GM19395 (cell line): ENCODE measurements at regions not wholly inside any gene's neighbourhood (a gene's known extent, or its start where the extent isn't known, plus 50 kb on each side); places are given as distances from the start of the nearest gene placed in this dataset.

Source experiments
- ATAC-seq: cut with Tn5 transposase; IDR thresholded peaks from one replicate; pipeline ENCODE4 v1.9.1; 2021; ENCODE audit warnings: mild to moderate bottlenecking, moderate library complexity; ENCODE audit not compliant: unreplicated experiment

DNA sequence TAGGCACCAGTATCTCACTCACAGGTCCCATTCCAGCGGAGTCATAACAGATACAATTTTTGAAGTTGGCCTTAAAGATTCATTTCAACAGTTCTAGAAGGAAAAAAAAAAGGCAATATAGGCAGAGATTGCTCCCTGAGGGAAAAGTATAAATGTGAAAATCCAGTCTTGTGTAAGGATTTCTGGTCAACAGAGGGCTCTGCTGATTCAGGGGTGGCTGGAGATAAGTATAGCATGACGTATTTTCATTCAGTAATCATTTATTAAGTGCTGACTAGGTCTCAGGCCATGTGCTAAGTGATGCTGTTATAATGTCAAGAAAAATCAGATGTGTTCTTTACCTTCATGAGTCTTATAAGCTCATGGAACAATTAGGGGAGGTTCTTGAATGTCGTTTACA, 377.3 kb upstream of the MEF2C start:
- ATAC-seq = no peak

DNA sequence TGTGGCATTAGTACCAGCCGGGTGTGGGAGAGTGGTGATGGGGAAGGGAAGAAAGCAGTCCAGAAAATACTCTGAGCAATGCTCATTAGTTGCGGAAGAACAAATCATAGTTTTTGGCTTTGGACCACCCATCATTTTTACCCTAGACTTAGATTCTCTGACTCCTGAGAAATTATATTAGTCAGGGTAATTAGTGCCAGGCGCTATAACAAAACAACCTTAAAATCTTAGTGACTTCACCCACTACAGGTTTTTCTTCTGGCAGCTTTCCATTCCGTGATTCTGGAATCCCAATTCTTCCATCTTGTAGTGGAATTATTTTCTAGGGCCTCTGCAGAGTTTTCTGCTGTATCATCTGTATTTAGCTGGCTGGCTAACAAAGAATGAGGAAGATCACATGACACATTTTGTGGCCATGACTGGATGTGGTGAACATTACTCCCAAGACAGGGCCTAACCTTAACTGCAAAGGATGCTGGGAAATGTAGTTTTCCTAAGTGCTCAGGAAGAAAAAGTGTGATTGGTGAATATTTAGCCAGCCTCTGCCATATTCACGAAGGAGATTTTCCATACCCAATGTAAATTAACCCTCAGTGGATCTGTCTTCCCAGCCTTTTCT, 373.0 kb upstream of the MEF2C start:
- ATAC-seq = no peak

DNA sequence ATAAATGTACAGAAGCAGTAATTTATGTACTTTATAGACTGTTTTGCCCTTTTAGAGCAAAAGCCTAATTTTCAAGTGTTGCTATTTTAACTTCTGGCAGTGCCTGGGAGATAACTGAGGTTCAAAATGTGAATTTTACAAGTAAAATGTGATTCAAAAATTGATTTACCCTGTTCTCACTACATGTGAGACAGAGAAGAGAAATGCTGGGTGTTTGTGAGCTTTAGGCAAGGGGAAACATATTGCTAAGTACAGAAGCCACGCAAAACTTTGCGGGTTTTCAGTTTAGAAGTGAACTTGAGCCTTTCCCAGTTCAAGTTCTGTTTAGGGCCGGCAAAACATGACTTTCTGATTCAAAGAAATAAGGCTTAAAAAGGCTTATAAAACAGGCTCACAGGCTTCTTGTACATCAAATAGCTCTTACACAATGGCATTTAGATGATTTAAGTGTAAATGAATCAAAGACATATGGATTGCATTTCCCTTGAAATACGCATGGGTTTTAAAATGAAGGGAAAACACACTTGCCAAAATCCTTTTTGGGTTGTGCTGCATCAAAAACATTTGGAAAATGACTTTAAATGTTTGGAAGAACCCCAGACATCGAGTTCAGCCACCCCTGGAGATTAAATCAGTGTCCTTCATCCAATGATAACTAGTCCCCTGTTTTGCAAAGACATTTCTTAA, 370.8 kb upstream of the MEF2C start:
- ATAC-seq = no peak

DNA sequence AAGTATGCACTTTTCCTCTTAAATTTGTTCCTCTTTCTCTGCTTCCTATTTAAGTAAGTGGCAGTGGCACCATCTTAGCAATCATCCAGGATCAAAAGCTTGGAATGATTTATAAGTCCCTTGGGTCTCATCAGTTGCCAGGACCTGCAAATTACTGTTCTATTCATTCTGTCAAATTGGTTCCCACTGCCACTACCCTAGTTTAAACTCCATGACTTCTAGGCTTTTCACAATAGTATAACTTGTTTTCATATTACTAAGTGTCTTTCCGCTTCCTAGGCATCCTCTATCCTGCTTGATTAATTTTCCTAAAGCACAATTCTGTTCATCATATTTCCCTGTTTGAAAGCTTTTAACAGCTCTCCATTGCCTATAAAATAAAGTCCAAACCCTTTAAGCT, 363.9 kb upstream of the MEF2C start:
- ATAC-seq = no peak

DNA sequence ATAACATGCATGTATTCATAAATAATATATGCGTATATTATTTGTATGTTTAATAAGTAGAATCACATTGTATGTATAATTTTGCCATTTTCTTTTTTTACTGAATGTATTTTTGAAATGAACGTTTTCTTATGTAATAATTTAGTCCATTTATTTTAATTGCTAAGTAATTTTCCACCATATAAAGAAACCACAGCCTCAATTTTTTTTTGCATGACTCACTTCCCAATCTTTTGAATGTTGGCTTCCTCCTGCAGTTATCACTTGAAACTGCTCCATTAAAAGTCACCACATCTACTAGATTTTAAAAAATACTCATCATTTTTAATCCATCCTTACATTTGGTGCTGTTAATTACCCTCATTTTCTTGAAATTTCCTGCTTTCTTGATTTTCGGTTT, 363.3 kb upstream of the MEF2C start:
- ATAC-seq = no peak

DNA sequence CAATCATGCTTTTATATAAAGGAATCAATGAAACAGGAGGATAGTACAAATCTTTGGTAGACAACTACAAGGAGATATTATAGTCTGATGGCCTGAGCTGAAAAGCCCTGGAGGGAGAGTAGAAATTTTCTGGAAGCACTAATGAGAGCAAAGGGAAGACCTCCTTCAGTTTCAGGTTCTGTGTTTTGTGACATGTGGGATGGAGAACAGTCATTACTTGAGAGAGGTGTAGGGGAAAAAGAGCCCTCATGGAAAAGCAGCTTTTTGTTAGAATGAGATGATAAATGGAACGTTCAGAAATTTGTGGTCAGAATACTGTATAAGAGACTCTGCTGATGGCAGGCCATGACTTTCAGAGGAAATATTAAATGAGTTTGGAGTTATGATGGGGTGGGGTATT, 360.6 kb upstream of the MEF2C start:
- no peak for ATAC-seq

DNA sequence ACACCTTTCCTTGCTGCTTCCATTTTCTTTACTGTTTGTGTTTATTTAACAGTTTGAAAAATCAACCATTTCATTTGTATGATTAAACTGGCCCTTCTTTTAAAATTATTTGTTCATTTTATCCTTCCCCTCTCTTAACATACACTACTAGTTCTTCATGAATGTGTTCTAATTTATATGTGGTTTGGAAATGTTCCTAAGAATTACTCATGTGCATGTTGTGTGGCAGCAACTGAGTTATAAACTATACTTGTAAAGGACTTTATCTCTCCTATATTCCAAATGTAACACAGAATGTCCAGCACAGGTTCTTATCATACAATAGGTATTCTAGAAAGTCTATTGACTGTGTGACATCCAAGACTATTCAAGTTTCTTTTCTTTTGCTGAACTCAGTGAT, 358.2 kb upstream of the MEF2C start:
- no peak for ATAC-seq

DNA sequence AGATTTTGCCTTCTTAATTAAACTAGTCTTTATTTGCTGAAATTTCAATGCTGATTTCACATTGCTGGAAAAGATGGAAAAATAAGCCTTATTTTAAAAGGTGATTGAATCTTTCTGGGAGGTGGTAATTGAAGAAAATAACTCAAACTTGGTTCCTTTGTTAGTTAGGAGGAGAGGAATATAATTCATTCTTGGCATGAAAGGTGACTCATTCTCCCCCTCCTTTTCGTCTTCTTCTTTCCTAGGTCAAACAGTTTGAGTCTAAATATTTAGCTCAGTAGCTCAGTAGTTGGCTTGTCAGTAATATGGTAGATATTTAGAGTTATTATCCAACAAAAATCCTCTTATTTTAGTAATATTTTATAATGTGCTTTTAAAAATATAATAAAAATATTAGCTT, 353.9 kb upstream of the MEF2C start:
- no peak for ATAC-seq

DNA sequence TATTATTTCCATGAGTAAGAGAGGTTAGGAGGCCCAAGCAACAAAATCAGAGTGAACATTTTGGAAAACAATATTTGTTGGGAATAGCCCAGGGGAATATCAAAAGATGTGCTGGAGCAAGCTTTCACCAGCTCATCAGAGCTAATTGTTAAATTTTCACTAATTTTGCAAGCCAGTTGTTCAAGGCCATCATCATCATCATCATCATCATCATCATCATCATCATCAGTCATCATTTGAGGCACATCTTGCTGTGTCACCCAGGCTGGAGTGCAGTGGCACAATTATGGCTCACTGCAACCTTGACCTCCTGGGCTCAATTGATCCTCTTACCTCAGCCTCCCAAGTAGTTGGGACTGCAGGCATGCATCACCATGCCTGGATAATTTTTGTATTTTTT, 350.5 kb upstream of the MEF2C start:
- ATAC-seq = no peak

DNA sequence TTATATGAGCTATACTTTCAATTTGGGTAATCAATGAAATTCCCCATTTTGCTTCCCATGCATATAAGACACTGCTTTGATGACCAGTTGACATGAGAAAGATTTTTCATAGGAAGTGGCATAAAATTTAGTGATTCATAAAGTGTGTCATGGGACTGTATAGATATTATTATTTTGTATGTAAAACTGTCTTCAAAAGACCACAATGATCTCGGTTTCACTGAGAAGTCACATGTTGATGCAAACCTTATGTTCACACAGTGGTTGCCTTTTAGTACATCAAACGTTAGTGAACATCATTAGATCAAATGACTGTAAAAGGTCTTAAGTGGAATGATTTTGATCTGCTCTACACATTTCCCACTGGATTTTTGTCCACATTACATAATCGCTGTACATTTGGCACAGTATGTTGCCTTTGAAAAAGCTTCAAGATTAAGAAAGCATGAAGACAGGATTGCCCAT, 349.2 kb upstream of the MEF2C start:
- ATAC-seq = peak; percentile 97

DNA sequence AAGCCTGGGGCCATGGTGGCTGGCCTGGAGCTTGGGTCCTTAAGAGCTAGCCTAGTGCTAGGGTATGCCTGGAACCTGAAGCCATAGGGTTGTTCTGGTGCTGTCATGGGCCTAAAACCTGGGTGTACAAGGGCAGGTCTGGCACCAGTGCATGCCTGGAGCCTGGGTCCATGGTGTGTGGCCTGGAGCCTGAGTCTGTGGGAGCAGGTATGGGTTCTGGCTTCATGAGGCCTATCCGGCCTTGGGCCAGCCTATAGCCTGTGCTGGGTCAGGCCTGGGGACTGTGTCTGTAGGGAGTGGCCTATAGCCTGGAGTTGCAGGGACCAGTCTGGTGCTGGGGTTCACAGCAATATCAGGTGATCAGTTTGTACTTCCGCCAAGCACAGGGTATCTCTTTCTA, 347.2 kb upstream of the MEF2C start:
- ATAC-seq = no peak

DNA sequence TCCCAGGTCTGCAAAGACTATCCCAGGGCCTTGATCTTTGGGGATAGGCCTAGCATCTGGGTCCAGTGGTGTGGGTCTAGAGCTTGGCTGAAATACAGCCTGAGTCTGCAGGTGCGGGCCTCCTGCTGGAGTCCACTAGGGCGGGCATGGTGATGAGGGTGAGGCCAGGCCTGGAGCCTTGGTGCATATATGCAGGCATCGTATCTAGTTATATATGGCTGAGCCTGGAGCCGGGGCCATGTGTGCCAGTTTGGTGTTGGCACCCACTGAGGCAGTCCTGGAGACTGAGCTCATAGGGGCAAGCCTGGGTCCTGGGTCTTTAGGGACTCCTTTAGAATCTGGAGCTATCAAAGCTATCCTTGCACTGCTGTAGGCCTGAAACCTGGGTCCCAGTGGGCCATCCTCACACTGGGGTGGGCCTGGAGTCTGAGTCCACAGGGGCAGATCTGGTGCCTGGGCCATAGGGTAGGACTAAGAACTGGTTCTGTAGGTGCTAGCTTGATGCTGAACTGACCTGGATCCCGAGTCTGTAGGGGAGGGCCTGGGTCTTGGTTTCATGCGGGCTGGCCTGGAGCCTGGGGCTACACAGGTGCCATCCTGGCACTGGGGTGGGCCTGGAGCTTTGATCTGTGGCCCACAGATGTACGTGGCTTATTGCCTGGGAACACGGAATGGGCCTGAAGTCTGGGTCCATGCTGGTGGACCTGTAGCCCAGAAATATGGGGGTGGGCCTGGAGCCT, 346.5 kb upstream of the MEF2C start:
- ATAC-seq = no peak

DNA sequence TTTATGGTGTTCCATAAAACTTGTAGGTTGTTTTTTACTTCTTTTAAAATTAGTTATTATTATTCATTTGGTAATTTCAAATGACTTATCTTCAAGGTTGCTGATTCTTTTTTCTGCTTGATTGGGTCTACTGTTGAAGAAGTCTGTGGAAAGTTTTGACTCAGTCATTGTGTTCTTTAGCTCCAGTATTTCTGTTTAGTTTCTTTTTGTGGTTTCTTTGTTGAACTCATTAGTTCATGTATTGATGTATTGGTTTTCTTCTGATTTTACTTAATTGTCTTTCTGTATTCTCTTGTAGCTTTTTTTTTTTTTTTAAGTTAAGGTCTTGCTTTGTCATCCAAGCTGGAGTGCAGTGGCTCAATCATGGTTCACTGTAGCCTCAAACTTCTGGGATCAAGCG, 345.4 kb upstream of the MEF2C start:
- no peak for ATAC-seq

DNA sequence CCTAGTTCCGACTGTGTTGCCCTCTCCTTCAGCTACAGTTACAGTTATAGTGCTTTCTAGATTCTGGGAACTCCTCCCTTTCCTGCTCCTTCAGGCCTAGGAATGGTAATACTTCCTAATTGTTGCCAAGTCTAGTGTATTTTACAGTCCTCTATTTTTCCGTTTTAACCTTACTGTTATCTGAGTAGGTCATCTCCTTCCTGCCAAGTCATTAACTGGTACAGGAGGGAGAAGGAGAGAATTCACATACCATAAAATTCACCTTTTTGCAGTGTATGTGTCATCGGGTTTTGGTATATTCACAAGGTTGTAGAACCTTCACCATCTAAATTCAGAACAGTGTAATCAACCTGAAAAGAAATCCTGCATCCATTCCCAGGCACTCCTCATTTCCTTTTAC, 335.4 kb upstream of the MEF2C start:
- ATAC-seq = no peak

DNA sequence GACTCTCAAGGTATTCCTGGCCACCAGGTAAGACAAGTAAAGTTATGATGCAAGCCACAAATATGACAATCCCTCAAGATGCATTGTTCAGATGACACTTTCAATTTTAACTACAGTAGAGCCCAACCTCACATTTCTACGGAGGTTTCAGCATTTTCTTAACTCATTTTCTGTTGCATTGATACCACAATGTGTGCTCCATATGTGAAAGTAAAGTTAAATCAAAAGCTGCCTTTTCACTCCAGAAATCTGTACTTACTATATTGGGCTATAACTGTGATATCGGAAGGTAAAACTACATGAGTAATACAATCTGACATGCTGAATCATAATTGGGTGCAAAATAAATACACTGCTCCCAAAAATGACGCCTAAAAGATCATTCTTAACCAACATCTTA, 333.6 kb upstream of the MEF2C start:
- no peak for ATAC-seq

DNA sequence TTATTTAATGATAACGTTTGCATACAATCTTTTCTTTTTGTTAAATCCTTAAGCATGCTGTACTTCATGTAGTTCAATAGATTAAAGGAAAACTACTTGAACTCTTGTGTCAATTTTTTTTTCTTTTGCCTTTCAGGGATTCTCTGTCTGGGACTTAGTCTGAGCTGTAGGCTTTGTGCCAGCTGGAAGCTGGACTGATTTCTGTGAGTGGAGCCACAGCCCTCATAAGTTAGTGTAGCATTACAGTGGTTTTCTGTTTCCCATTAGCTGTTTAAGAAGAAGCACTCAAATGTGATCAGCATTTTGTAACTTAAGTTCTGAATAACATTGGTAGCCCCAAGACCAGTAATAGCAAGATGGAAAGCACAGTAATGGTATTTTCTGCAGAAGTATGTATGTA, 330.6 kb upstream of the MEF2C start:
- no peak for ATAC-seq

DNA sequence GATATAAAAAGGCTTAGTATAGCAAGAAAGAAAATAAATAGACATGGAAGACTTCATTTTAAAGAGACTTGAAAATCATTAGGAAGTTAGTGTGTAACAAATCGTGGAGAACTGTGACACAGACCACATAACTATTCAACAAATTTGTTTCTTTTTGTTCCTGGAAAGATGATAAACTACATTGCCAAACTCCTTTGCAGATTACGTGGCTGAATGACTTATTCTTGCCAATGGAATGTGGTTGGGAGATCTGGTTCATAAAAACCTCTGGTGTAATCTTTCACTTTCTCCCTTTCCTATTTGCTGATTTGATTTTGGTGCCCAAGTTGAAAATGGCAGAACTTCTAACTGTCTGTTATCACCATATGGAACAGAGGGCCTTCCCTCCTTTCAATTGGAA, 328.9 kb upstream of the MEF2C start:
- no peak for ATAC-seq

DNA sequence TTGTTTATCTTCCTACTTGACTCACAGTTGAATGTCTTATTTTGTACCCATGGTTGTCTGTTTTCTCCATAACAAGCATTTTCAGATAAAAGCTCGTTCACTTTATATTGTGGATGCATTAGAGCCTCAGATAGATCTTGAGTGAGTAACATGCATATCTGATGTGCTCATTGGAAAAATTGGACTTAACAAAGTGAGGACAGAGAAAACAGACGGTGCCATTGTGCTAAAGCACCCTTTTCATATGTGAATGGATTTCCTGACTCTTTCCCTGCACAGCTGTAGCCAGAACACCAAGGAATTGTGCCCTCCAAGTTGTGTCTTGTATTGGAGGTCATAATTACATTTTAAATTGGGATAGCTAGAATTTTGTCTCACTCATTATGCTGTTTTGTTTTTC, 325.8 kb upstream of the MEF2C start:
- ATAC-seq = no peak

DNA sequence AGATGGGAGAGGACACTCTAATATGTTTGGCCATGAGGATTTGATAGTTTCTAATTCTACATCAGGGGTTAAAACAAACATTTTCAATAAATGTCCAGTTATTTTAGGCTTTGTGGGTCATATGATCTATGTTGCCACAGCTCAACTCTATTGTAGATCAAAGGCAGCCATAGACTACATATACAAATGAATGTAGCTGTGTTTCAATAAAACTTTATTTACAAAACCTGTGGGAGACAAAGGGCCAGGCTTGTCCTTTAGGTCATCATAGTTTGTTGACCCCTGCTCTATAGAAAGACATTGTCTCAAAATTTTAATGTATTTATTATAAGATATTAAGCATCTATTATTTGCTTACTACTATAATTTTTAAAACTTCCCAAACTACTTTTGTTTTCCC, 325.4 kb upstream of the MEF2C start:
- ATAC-seq = no peak

DNA sequence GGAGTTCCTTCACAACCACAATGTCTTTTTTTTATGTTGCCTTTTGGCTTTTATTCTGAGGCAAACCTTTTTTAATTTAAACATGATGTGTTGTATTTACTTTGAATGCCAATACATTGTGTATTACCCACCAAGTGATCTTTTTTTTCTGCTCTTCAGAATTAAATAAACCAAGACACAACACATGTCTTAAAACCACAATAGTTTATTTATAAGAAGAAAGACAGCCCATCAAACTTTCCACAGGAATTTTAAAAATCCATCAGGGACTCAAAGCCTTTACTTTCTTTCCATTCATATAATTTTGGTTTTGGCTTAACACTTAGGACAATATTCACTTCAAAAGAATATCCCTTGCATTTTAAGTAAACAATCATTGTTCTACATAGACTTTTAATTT, 321.8 kb upstream of the MEF2C start:
- no peak for ATAC-seq

DNA sequence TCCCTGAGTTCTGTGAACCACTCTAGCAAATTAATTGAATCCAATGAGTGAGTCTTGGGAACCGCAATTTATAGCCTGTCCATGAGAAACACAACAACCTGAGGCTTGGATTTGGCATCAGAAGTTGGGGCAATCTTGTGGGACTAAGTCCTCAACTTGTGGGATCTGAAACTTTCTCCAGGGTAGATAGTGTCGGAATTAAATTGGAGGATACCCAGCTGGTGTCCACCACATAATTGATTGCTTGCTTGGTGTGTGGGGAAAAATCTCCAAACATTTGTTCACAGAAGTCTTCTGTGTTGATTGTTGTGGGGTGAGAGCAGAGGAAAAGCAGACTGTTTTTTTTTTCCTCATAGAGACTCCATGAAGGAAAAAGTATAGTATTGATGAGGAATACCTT, 320.6 kb upstream of the MEF2C start:
- no peak for ATAC-seq

DNA sequence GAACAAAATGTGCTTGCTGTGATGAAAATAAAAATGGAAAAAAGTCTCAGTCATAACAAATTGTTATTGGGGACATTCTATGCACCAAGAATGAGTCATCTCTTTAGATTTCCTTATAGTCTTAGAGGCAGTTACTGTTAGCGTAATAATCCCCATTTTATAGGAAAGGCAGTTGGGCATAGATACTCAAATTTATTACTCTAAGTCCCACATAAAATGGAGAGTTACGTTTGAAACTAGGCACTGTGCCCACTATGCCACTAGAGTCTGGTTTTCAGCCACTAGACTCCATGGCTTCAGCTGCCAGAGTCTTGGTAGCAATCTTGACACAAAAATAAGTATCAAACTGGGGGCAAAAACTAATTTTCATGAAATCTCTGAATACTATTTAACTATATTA, 317.9 kb upstream of the MEF2C start:
- no peak for ATAC-seq
